HL-60 (cell line): ENCODE measurements at regions not wholly inside any gene's neighbourhood (a gene's known extent, or its start where the extent isn't known, plus 50 kb on each side); places are given as distances from the start of the nearest gene placed in this dataset.
"Not testable (repeated sequence)": the region's sequence is repeated elsewhere in the genome, so short reads cannot be mapped to it uniquely, and the experiment has no call there.

Experiments used
- DNase-seq, 2 experiments: peaks; one replicate each; pipeline ENCODE4 v3.0.0-alpha.2; 2010 to 2020; ENCODE audit warnings: low read depth in 1 of 2, low spot score in 1 of 2
- H3K27ac ChIP-seq: fragments of 250-450 bp; sonication (Bioruptor Pico); replicated peaks from 2 replicates; pipeline ENCODE4 v1.5.1; 2020; ENCODE audit warnings: mild to moderate bottlenecking, moderate library complexity
- H3K27me3 ChIP-seq: fragments of 250-450 bp; sonication (Bioruptor Pico); 2 replicates; pipeline ENCODE4 v1.5.1; 2021; ENCODE audit warnings: mild to moderate bottlenecking, moderate library complexity; ENCODE audit not compliant: insufficient read depth, poor library complexity, severe bottlenecking
- H3K4me3 ChIP-seq: replicated peaks from 2 replicates; pipeline ENCODE4 v1.5.1; 2011; ENCODE audit warnings: mild to moderate bottlenecking, control low read depth, low read length; ENCODE audit not compliant: insufficient read depth
- CTCF ChIP-seq: IDR thresholded peaks from one replicate; pipeline ENCODE4 v1.5.1; 2011; ENCODE audit warnings: low read length, control low read depth, inconsistent platforms; ENCODE audit not compliant: insufficient read depth
- GABPA ChIP-seq: IDR thresholded peaks from 2 replicates; pipeline ENCODE4 v1.6.1; 2012; ENCODE audit warnings: low read depth
- POLR2AphosphoS5 ChIP-seq: IDR thresholded peaks from 2 replicates; pipeline ENCODE4 v1.6.1; 2012; ENCODE audit warnings: low read depth
- REST ChIP-seq: IDR thresholded peaks from 2 replicates; pipeline ENCODE4 v1.6.1; 2012; ENCODE audit warnings: low read depth; ENCODE audit not compliant: insufficient replicate concordance
- SPI1 ChIP-seq: IDR thresholded peaks from 2 replicates; pipeline ENCODE4 v1.6.1; 2012; ENCODE audit warnings: low read depth, mild to moderate bottlenecking, borderline replicate concordance

- TF ChIP-seq SPI1 = no peak
- no peak for TF ChIP-seq REST
- TF ChIP-seq POLR2AphosphoS5 = no peak
- no peak for TF ChIP-seq CTCF
- no peak for TF ChIP-seq GABPA
- Histone ChIP-seq H3K27ac (no peak overlapping the region), H3K4me3 (no peak overlapping the region), H3K27me3 (no peaks in the 10 kb centered on the region)
- no peak for DNase-seq
Measured at GRCh38 chr2:53510401-53510800, 257.2 kb upstream of the CHAC2 start.

- Histone ChIP-seq H3K27me3 (no peaks in the 10 kb centered on the region), H3K4me3 (no peak overlapping the region), H3K27ac (no peak overlapping the region)
- TF ChIP-seq REST = no peak
- no peak for TF ChIP-seq CTCF
- TF ChIP-seq GABPA = no peak
- no peak for TF ChIP-seq SPI1
- no peak for TF ChIP-seq POLR2AphosphoS5
- DNase-seq = no peak
Measured at GRCh38 chr2:53509831-53510388, 257.7 kb upstream of the CHAC2 start.

GRCh38 chr2:53508667-53509066, 258.9 kb upstream of the CHAC2 start:
- Histone ChIP-seq H3K4me3 (no peak overlapping the region), H3K27me3 (no peaks in the 10 kb centered on the region), H3K27ac (no peak overlapping the region)
- peak; percentile 1 to 3 for DNase-seq
- no peak for TF ChIP-seq REST
- peak; percentile 39; the same call in 1 of the 2 replicates for TF ChIP-seq SPI1
- no peak for TF ChIP-seq GABPA

GRCh38 chr2:53507070-53507469, 260.5 kb upstream of the CHAC2 start:
- not testable (repeated sequence) for H3K27ac ChIP-seq, H3K27me3 ChIP-seq, H3K4me3 ChIP-seq, DNase-seq
